Ovary (tissue), 3 donors: ENCODE measurements at regions not wholly inside any gene's neighbourhood (a gene's known extent, or its start where the extent isn't known, plus 50 kb on each side); places are given as distances from the start of the nearest gene placed in this dataset.

Experiments
- CTCF ChIP-seq, 3 donors: fragments of 450-650 bp in 2 of 3; fragments of 200-600 bp in 1 of 3; IDR thresholded peaks; one replicate each; pipeline versions ENCODE4 v1.5.1 to v1.8.0; 2016 to 2022; ENCODE audit warnings: antibody characterized with exemption in 3 of 3, mild to moderate bottlenecking in 1 of 3
- EP300 ChIP-seq: sonication (generic); formaldehyde crosslinking; IDR thresholded peaks from one replicate; pipeline ENCODE4 v1.6.1; 2017; ENCODE audit warnings: antibody characterized with exemption
- POLR2A ChIP-seq: fragments of 450-650 bp; IDR thresholded peaks from one replicate; pipeline ENCODE4 v1.6.1; 2017; ENCODE audit warnings: antibody characterized with exemption, mild to moderate bottlenecking, moderate library complexity
- donor health status: DM: no; HTN: no; CAD: no.

DNA sequence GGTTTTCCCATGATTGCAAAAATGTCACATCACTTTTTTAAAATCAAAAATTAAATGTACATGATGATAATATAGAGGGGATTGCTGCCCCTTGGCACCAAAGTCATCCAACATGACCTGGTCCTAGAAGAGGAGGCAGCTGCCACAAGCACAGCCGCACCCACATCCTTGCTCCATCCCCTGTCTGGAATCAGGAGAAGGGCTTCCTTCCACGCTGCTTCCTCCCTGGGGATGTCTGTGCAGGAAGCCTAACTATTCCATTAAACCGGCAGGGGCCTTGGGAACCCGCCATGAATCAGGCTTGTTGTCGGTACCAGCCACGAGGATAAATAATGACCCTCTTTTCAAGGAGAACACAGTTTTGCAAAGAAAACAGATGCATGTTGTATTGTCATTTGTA, 68.7 kb upstream of the AJAP1 start:
- no peak for TF ChIP-seq POLR2A
- no peak for TF ChIP-seq CTCF (IDR thresholded peaks at IDR 0.05)
- TF ChIP-seq EP300, result no peak
